H1 (cell line): ENCODE measurements at regions not wholly inside any gene's neighbourhood (a gene's known extent, or its start where the extent isn't known, plus 50 kb on each side); places are given as distances from the start of the nearest gene placed in this dataset.

ENCODE experiments used
- CEBPB ChIP-seq: IDR thresholded peaks from 2 replicates; pipeline ENCODE4 v1.6.1; 2012; ENCODE audit warnings: low read depth, low read length
- CREB1 ChIP-seq: IDR thresholded peaks from 2 replicates; pipeline ENCODE4 v1.6.1; 2012; ENCODE audit warnings: inconsistent platforms
- CTBP2 ChIP-seq: IDR thresholded peaks from 2 replicates; pipeline ENCODE4 v1.7.0; 2011; ENCODE audit warnings: borderline replicate concordance, mild to moderate bottlenecking, moderate library complexity, mixed read lengths, low read length; ENCODE audit not compliant: insufficient read depth, insufficient read length
- CTCF ChIP-seq, 3 experiments: IDR thresholded peaks; 1 replicate in 2 of 3; 2 replicates in 1 of 3; pipeline versions ENCODE4 v1.5.1 to v1.6.1; 2011; ENCODE audit warnings: low read length in 3 of 3, mild to moderate bottlenecking in 3 of 3, inconsistent platforms in 2 of 3, low read depth in 1 of 3, moderate library complexity in 1 of 3; ENCODE audit not compliant: insufficient read depth in 1 of 3; ENCODE audit errors: control extremely low read depth in 1 of 3
- GTF2F1 ChIP-seq: IDR thresholded peaks from 2 replicates; pipeline ENCODE4 v1.6.1; 2012; ENCODE audit warnings: low read depth, low read length, improper control_type of control experiment, borderline replicate concordance
- HDAC2 ChIP-seq, 2 experiments: fragments of 300-600 bp in 1 of 2; sonication (generic) in 1 of 2; IDR thresholded peaks; 2 replicates each; pipeline ENCODE4 v1.6.1; 2011 to 2012; ENCODE audit warnings: low read depth in 2 of 2, low read length in 2 of 2, mild to moderate bottlenecking in 2 of 2, moderate library complexity in 2 of 2, borderline replicate concordance in 1 of 2, inconsistent platforms in 1 of 2
- MAX ChIP-seq: IDR thresholded peaks from 2 replicates; pipeline ENCODE4 v1.6.1; 2012; ENCODE audit warnings: inconsistent platforms
- RBBP5 ChIP-seq: IDR thresholded peaks from 2 replicates; pipeline ENCODE4 v1.7.1; 2012; ENCODE audit warnings: low read depth, mild to moderate bottlenecking, inconsistent platforms, low read length, moderate library complexity, borderline replicate concordance
- TBP ChIP-seq: IDR thresholded peaks from 2 replicates; pipeline ENCODE4 v1.6.1; 2011; ENCODE audit warnings: low read depth, low read length, improper control_type of control experiment

- TF ChIP-seq MAX (no peak), CTBP2 (no peak), CEBPB (no peak), CREB1 (no peak), CTCF (IDR thresholded peaks at IDR 0.05; ENCODE audit: control extremely low read depth in 1 of 3, insufficient read depth in 1 of 3, low read depth in 1 of 3, low read length in 3 of 3) (no peak), HDAC2 (IDR thresholded peaks at IDR 0.05; ENCODE audit: borderline replicate concordance in 1 of 2, low read depth in 2 of 2, low read length in 2 of 2) (no peak), TBP (no peak), RBBP5 (no peak), GTF2F1 (no peak)
Measured at GRCh38 chr7:110568388-110568787, 522.5 kb upstream of the LRRN3 start.
